OCI-LY7 (cell line): ENCODE measurements at regions not wholly inside any gene's neighbourhood (a gene's known extent, or its start where the extent isn't known, plus 50 kb on each side); places are given as distances from the start of the nearest gene placed in this dataset.

ENCODE experiments used
- BruUV-seq: library from RNA; stranded (reverse); fragments of 400-500 nt; replicated peaks from 2 replicates; lab custom pipeline; 2021; lab: Mats Ljungman, UMichigan
- CTCF ChIA-PET: fragments of 300-600 bp; sonication (Branson Sonifier 250); formaldehyde crosslinking; loops from one replicate; lab custom pipeline; 2022; ENCODE audit warnings: antibody characterized with exemption; ENCODE audit not compliant: unreplicated experiment; lab: Charles Lee
- POLR2A ChIA-PET: fragments of 300-600 bp; sonication (Branson Sonifier 250); formaldehyde crosslinking; loops from one replicate; lab custom pipeline; 2022; ENCODE audit warnings: antibody characterized with exemption; lab: Charles Lee
- DNase-seq: peaks from one replicate; pipeline ENCODE4 v3.0.0-alpha.2; 2015; ENCODE audit warnings: low spot score
- H2AFZ ChIP-seq: fragments of 200-600 bp; sonication (generic), shearing (Covaris generic); 2 replicates; pipeline ENCODE4 v1.6.1; 2014; ENCODE audit warnings: mild to moderate bottlenecking, antibody characterized with exemption, low read length, moderate library complexity
- H3K27ac ChIP-seq: fragments of 200-600 bp; sonication (generic); 2 replicates; pipeline ENCODE4 v1.5.1; 2014; ENCODE audit warnings: mixed run types, low read depth, mild to moderate bottlenecking, moderate library complexity, low read length, inconsistent platforms; ENCODE audit not compliant: poor library complexity, severe bottlenecking
- H3K36me3 ChIP-seq: fragments of 200-600 bp; sonication (generic); 2 replicates; pipeline ENCODE4 v1.6.1; 2014; ENCODE audit warnings: mild to moderate bottlenecking, antibody characterized with exemption, low read length, moderate library complexity, mixed read lengths; ENCODE audit not compliant: insufficient read depth
- H3K4me1 ChIP-seq: fragments of 200-600 bp; sonication (generic); 2 replicates; pipeline ENCODE4 v1.5.1; 2014; ENCODE audit warnings: mild to moderate bottlenecking, low read length; ENCODE audit not compliant: insufficient read depth, poor library complexity, severe bottlenecking
- H3K4me2 ChIP-seq: fragments of 200-600 bp; sonication (generic); 2 replicates; pipeline ENCODE4 v1.6.1; 2014; ENCODE audit warnings: mild to moderate bottlenecking, low read length
- H3K4me3 ChIP-seq: fragments of 200-600 bp; sonication (generic); 2 replicates; pipeline ENCODE4 v1.5.1; 2014; ENCODE audit warnings: mild to moderate bottlenecking, low read depth, low read length; ENCODE audit not compliant: poor library complexity, severe bottlenecking
- H3K79me2 ChIP-seq: fragments of 200-600 bp; sonication (generic); 2 replicates; pipeline ENCODE4 v1.6.1; 2016; ENCODE audit warnings: low read depth, mild to moderate bottlenecking, low read length, moderate library complexity, mixed read lengths; ENCODE audit not compliant: insufficient read depth
- H3K9me2 ChIP-seq: fragments of 200-600 bp; sonication (generic); 2 replicates; pipeline ENCODE4 v1.6.1; 2016; ENCODE audit warnings: mild to moderate bottlenecking, low read length, mixed read lengths; ENCODE audit not compliant: insufficient read depth
- H3K9me3 ChIP-seq: fragments of 200-600 bp; sonication (generic); 2 replicates; pipeline ENCODE4 v1.6.1; 2014; ENCODE audit warnings: mild to moderate bottlenecking, mixed run types, low read length, mixed read lengths
- H4K20me1 ChIP-seq: fragments of 200-600 bp; sonication (generic); 2 replicates; pipeline ENCODE4 v1.6.1; 2014; ENCODE audit warnings: mild to moderate bottlenecking, antibody characterized with exemption, low read length, moderate library complexity, mixed read lengths; ENCODE audit not compliant: insufficient read depth
- EZH2phosphoT487 ChIP-seq: fragments of 200-600 bp; sonication (generic); IDR thresholded peaks from 2 replicates; pipeline ENCODE4 v1.6.1; 2018; ENCODE audit warnings: low read depth, borderline replicate concordance, mild to moderate bottlenecking, mixed run types, antibody characterized with exemption, low read length, moderate library complexity, mixed read lengths
- intact Hi-C: fragments of 100-400 bp; cut with micrococcal nuclease; formaldehyde crosslinking; loops from one replicate; pipeline ENCODE4 v1.10.0; 2022; ENCODE audit not compliant: unreplicated experiment
- TF ChIP-seq, protein P1 (sequence below): fragments of 200-600 bp; sonication (generic); conservative IDR thresholded peaks from 2 replicates; pipeline ENCODE4 v1.5.1; 2014; ENCODE audit warnings: mild to moderate bottlenecking, antibody characterized with exemption, low read length, moderate library complexity, mixed read lengths

- H3K27ac ChIP-seq, result no peak overlapping the region
These were observed 122.3 kb upstream of the ZNF536 start for GRCh38 chr19:30249911-30250310.

DNA sequence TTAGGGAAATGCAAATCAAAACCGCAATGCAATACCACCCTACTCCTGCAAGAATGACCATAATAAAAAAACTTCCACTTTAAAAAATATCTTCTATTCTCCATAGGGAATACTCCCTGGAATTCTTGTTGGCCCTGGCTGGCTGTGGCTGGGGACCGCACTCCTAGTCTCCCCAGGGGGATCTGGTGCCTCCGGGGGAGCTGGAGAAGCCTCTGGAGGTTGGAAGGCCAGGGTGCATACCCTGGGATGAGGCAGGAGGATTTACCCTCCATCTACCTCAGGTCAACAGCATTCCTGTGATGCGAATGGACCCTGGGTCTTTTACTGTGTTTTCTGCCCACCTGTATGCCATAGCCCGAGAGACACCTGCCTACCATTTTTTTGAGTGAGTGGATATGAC, 120.0 kb upstream of the ZNF536 start:
- H3K9me2 ChIP-seq, result no peaks in the 10 kb centered on the region
- POLR2A ChIA-PET, result interaction anchor here (0.6 to 0.9 kb wide), 3 partner anchors 19 to 1268 kb away, joined by 3 read pairs; no protein-coding TSS in a partner anchor
- H3K4me2 ChIP-seq, result no peak overlapping the region
- no peak for DNase-seq
- H3K4me1 ChIP-seq, result no peaks in the 10 kb centered on the region
- H3K4me3 ChIP-seq, result no peak overlapping the region
- no peak overlapping the region for H2AFZ ChIP-seq
- no peaks in the 10 kb centered on the region for H4K20me1 ChIP-seq
- H3K27ac ChIP-seq, result no peak overlapping the region
- H3K36me3 ChIP-seq, result no peaks in the 10 kb centered on the region
- no TSS peak for BruUV-seq
- no peaks in the 10 kb centered on the region for H3K9me3 ChIP-seq
- CTCF ChIA-PET, result no interaction called here
- H3K79me2 ChIP-seq, result no peaks in the 10 kb centered on the region
- TF ChIP-seq, protein P1, sequence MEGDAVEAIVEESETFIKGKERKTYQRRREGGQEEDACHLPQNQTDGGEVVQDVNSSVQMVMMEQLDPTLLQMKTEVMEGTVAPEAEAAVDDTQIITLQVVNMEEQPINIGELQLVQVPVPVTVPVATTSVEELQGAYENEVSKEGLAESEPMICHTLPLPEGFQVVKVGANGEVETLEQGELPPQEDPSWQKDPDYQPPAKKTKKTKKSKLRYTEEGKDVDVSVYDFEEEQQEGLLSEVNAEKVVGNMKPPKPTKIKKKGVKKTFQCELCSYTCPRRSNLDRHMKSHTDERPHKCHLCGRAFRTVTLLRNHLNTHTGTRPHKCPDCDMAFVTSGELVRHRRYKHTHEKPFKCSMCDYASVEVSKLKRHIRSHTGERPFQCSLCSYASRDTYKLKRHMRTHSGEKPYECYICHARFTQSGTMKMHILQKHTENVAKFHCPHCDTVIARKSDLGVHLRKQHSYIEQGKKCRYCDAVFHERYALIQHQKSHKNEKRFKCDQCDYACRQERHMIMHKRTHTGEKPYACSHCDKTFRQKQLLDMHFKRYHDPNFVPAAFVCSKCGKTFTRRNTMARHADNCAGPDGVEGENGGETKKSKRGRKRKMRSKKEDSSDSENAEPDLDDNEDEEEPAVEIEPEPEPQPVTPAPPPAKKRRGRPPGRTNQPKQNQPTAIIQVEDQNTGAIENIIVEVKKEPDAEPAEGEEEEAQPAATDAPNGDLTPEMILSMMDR, result no peak
- no peak for TF ChIP-seq EZH2phosphoT487
- intact Hi-C loops, result no loop called here

More at GRCh38 chr19:30249911-30250310, 122.3 kb upstream of the ZNF536 start:
- no peak overlapping the region for H2AFZ ChIP-seq
- intact Hi-C loops, result no loop called here
- ChIA-PET POLR2A (no interaction called here), CTCF (no interaction called here)
- no peak for TF ChIP-seq EZH2phosphoT487
- TF ChIP-seq, protein P1, result no peak
- no peak overlapping the region for H3K4me3 ChIP-seq
- H3K9me2 ChIP-seq, result no peaks in the 10 kb centered on the region
- H3K4me2 ChIP-seq, result no peak overlapping the region
- H3K9me3 ChIP-seq, result no peaks in the 10 kb centered on the region
- H3K79me2 ChIP-seq, result no peaks in the 10 kb centered on the region
- no peaks in the 10 kb centered on the region for H4K20me1 ChIP-seq
- no peaks in the 10 kb centered on the region for H3K4me1 ChIP-seq
- no TSS peak for BruUV-seq
- no peaks in the 10 kb centered on the region for H3K36me3 ChIP-seq
- no peak for DNase-seq

DNA sequence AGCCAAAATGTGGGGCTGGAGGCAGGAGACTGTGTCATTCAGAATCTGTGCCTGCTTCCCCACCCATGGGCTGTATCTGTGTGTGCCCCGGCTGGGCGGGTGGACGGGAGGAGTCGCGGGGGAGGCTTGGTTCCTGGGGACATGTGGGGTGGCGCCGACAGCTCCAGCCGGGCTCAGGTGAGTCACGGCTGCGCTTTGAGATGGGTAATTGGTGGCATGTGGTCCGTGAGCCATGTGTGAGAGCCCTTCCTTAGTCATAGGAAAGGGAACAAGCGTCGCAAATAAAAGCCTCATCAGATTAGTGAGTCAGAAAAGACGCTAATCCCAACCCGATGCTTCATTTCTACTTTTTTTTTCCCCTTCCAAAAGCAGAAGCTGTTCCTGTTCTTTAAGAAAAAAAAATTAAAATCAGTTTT, 118.6 kb upstream of the ZNF536 start:
- CTCF ChIA-PET, result no interaction called here
- Histone ChIP-seq H4K20me1 (no peaks in the 10 kb centered on the region), H3K4me1 (no peaks in the 10 kb centered on the region), H2AFZ (no peak overlapping the region), H3K36me3 (no peaks in the 10 kb centered on the region), H3K4me3 (no peak overlapping the region), H3K27ac (no peak overlapping the region), H3K4me2 (no peak overlapping the region), H3K9me3 (no peaks in the 10 kb centered on the region), H3K9me2 (no peaks in the 10 kb centered on the region), H3K79me2 (no peaks in the 10 kb centered on the region)
- POLR2A ChIA-PET, result no interaction called here
- DNase-seq, result no peak
- BruUV-seq, result no TSS peak
- TF ChIP-seq EZH2phosphoT487, result no peak
- TF ChIP-seq, protein P1, result no peak
- intact Hi-C loops, result no loop called here
